ENCODE measurements at regions not wholly inside any gene's neighbourhood (a gene's known extent, or its start where the extent isn't known, plus 50 kb on each side); places are given as distances from the start of the nearest gene placed in this dataset.
"Not testable (repeated sequence)": the region's sequence is repeated elsewhere in the genome, so short reads cannot be mapped to it uniquely, and the experiment has no call there.

DNA sequence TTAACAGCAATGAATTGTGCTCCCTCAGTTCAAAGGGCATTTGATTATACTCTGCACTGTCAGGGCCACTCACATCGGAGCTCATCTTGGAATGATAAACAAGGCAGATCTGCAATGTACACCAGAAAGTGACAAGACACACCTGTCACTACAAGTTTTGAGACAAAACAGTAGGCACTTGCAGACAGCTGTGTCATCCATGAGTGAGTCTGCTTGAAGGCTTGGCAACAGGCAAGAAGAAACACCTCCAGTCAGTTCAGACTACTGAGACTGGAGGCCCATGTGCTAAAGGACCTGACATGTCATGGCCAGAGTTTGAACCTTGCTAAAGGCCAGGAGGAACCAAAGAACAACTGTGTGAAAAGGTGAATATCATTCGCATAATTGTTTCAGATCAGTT, 354.5 kb downstream of the CEP170 start:
- not testable (repeated sequence) for DNase-seq

DNA sequence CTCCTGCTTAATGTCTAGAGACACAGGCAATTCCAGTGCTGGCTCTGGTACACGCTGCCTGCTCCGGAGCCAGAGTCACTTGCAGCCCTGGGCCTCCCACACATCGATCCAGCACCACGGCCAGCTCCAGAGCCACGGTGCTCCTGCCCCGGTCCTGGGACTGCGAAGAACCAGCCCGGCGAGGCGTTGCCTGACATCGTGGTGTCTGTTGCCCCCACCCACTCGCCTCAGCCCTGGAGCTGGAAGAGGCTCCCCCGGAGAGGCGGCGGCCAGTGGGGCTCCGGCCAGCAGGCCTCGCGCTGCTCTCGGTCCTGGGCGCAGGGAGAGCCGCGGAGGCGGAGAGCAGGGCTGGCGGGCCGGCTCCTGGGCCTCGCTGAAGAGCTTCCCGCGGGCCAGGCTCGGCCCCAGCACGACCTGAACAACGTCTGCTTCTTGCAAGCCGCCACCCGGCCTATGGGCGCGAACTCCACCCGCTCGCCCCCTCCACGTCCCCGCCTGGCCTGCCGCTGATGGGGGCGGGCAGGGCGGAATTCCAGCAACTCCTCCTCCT, 364.8 kb downstream of the CEP170 start:
- no peak for DNase-seq

DNA sequence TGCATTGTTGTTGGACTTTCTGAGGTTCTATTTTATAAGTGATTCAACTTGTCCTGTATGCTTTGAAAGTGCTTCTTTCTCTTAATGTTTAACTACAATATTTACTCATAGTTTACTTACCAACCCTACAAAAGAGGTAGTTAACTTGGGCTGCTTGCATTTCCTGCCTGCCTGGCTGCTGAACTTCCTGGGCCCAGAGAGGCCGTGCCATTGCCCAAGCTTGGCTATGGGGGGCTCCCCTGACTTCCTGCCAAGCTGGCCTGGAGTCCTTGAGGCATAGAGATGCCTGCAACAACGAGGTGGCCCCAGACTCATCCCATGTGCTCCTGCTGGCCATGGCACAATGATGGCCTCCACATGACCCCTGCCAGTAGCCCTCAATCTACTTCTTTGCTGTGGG, 361.6 kb upstream of the PLD5 start:
- no peak for DNase-seq

DNA sequence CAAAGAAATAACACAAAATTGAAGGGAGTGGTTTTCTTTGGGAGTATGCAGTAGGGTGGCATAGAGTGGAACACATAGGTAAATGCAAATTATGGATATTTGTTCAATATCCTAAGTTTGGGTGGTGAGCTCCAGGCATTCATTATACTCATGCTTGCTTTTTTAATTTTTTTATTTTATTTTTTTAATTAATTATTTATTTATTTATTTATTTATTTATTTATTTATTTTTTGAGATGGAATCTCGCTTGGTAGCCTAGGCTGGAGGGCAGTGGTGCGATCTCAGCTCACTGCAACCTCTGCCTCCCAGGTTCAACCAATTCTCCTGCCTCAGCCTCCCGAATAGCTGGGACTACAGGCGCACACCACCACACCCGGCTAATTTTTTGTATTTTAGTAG, 355.5 kb upstream of the PLD5 start:
- not testable (repeated sequence) for DNase-seq

DNA sequence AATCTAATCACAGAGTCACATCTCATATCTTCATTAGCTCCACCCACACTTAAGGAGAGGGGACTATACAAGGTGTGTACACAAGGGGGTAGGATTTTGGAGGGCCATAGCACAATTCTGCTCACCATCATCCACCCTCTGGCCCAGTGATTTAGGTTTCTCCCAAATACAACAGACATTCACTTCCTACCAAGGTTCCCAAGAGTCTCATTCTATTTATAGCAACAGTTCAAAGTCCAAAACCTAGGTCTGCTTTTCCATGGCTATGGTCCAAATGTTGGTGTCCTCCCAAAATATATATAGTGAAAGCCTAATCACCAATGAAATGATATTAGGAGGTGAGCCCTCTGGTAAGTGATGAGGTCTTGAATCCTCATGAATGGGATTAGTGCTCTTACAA, 353.2 kb upstream of the PLD5 start:
- no peak for DNase-seq

DNA sequence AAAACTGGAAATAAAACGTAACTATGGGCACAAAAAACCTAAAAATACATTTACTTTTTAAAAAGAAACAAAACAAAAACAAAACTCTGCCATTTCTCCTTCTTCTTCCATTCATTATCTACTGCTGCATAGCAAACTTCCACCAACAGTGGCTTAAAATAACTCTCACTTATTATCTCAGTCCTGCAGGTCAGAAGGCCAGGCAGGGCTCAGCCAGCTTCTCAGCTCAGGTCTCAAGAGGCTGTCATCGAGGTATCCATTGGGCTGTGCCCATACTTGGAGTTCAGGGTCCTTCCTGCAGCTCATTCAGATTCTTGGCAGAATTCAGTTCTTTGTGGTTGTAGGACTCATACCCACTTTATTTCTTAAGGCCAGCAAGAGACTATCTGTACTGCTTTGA, 352.7 kb upstream of the PLD5 start:
- no peak for DNase-seq

DNA sequence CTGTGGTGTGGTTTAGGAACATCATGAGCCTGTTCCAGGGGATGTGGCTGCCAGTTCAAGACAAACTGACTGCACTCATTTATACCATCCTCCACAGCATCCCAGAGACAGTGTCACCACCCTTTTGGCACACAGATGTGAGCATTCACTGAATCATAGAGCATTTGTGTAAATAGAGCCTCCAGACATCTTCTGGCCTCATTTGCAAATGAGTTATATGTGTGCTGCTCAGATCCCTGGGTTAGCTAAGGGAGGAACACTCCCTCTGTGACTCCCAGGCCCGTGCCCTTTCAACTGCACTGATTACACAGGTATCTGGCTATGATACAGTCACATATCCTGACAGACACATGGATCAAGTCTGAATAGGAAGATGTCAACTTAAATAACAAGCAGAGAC, 351.5 kb upstream of the PLD5 start:
- no peak for DNase-seq

DNA sequence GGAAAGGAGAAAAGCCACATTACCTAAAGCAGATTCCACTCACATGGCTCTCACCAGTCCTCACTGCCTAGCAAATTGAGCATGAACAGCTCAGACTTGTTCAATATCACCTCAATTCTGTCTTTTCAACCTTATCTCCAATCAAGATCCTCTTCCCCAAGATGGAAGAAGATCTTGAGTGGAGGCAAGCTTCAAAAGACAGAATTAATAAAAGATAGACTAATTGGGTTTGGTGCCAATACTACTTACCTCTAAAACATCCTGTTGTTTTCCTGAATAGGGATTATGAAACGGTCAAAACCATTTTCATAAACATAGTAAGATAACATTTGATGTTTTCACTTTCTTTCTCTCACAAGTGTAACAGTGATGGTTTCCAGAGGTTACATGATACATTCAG, 349.2 kb upstream of the PLD5 start:
- DNase-seq, result no peak

DNA sequence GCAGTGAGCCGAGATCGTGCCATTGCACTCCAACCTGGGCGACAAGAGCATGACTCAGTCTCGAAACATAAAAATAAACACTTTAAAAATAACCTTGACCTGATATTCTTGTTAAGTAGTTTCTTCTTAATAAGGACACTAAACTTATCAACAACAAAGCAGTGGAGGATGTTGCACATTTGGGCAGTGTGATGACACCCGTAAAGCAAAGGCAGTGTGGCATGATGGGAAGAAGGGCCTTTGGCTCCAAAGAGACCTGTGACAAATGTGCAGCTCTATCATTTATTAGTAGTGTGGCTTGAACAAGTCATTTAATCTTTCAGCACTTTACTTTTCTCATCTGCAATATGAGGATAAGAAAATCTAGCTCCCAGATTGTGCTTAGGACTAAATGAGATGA, 348.0 kb upstream of the PLD5 start:
- DNase-seq, result no peak

DNA sequence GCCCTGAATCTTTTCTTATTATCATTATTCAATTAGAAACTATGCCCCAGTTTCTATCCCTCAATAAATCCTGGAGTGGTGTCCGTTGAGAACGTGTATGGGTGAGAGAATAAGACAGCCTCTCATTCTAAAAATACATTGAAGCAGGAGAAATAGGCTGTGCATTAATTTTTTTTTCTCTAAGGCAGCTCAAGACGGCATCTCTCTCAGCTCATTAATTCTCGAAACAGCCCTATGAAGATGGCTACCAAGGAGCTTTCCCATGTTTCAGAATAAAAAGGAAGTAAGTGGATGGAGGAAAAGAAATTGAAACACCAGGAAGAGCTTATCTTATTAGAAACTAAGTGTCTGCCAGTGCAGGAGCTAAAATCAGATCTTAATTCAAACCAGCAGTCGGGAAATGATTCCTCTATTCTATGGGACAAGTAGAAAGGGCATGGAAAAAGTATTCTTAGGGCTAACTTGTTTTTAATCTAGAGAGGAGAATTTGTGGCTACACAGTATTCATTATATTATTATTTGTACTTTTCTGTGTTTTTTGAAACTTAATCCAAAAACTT, 347.1 kb upstream of the PLD5 start:
- no peak for DNase-seq

DNA sequence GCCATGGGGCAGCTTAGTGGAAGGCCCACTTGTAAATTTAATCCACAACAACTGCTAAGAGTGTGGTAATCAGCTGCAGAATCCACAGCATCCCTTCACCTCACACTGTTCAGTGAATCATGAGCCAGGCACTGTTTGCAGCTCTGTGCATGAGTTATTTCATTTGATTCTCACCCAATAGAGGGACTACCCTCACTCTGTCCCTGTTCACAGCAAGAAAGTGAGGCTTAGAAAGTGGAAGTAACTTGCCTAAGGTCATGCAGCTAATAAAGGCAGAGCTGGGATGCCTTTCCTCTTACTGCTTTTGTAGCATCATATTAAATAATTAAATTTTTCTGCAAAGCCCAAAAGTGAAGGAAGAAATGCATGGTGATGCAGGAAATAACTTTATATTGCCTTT, 346.5 kb upstream of the PLD5 start:
- no peak for DNase-seq

DNA sequence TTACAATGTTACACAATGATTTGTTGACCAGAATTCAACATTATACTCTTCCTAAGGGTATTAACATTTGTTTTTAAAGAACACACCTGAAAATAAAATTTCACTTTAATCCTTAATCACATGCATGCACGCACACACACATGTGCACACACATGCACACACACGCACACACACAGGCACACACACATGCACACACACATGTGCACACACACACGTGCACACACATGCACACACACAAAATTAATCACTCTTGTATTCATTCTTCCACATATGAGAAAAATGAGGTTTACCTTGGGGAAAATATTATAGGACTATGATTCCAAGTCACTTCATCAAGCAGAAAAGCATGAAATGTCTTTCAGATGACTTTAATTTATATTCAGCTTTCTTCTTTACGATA, 331.8 kb upstream of the PLD5 start:
- no peak for DNase-seq

DNA sequence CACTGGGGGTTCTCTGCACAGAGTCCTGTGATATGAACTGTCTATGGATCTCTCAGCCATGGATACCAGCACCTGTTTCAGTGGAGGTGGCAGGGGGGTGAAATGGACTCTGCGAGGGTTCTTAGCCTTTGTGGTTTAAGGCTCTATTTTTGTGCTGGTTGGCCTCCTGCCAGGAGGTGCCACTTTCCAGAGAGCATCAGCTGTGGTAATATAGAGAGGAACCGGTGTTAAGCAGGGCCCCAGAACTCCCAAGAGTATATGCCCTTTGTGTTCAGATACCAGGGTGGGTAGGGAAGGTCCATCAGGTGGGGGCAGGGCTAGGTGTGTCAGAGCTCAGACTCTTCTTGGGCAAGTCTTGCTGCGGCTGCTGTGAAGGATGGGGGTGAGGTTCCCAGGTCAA, 330.0 kb upstream of the PLD5 start:
- no peak for DNase-seq

DNA sequence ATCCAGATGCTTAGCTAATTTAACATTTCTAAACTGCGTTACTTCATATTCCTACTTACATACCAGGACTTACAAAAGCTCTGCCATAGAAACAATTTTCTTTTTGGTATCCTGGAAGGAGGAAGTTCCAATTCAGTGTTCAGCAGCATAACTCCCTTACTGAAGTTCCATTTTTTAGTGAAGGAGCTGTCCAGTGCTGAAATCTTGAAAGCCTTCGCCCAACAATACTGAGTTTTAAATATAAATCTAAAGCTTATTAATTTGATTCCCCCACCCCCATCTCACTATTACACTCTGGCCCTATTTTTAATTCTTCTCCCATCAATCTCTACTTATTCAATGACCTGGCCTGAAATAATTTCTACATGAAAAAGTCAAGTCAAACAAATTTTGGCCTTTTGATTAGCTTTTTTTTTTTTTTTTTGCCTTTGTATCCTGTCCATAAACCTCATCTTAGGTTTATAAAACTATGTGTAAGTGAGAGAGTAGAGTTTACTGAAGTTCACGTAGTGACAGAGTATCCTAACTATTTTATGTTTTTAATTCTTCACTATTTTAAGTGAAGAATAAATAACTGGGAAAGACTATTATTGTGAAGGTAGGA, 323.0 kb upstream of the PLD5 start:
- no peak for DNase-seq

DNA sequence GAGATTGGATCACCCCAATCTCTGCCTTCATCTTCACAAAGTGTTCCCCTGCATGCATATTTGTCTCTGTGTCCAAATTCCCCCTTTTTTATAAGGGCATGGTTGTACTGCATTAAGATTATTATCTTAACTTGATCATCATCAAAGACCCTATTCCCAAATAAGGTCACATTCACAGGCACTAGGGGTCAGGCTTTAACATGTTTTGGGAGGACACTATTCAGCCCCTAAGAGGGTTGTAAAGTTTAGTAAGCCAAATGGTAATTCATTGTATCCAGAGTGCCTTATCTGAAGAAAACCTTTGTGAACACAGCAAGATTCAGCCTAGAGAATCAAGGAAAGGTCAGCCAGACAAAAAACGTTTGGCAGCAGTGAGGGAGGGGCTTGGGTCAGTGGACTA, 317.6 kb upstream of the PLD5 start:
- DNase-seq, result no peak

DNA sequence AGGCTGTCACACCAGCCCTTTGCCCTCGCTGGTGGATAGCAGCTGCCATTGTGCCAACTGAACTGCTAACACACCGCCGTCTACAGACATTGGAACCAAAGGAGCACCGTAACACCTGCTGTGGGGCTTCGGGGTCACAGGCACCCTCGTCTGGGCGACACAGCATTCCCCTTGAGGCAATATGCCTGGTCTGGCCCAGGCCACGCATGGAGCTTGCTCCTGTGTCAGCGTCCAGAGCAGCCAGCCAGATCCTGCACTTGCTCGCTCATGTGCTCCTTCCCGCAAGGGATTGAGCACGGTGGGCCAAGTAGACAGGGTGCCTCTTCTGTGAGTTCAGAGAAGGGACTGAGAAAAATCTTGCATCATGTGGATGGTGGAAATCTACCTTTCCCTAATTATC, 314.6 kb upstream of the PLD5 start:
- DNase-seq, result no peak

DNA sequence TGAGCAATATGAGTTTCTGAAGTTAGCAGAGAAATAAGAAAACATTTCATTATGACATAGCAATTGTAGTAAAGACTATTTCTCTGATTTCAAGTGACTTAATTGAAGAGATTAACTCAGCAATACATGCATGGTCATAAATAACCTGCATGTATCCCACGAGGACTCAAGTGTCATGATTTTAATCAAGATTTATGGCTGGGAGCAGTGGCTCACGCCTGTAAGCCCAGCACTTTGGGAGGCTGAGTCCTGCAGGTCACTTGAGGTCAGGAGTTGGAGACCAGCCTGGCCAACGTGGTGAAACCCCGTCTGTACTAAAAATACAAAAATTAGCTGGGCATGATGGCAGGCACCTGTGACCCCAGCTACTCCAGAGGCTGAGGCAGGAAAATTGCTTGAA, 311.9 kb upstream of the PLD5 start:
- no peak for DNase-seq

DNA sequence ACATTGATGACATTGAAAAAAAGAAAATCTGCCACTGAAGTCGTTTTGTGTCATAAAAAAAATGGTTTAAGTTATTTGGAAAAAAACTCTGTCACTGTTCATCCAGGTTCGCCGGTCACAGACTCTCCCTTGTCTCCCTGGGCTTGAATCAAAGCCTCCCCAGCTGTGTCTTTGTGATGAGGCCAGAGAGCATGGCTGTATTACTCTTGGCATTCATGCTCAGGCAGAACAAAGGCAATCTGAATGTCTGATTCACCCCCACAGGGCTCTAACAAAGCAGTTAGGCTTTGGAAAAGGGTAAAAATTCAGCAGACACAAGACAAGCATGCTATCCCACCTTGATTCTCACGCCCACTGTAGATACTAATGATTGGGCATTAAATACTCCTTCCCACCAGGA, 304.3 kb upstream of the PLD5 start:
- no peak for DNase-seq

DNA sequence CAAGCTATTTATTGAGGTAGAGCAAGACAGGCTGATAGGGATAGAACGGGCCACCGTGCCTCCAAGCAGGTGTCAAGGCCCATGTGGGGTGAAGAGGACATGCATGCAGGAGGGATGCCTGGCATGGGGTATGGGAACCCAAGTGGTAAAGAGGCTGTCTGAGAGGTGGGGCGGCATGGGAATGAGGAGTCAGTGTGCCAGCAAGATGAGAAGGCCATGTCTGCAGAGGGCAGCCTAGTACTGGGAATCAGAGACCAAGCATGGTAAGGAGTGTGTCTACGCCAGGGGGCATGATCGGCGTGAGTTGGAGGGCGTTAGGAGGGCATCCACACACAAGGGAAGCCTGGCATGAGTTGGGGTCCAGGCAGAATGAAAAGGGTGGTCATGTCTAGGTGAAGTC, 303.7 kb upstream of the PLD5 start:
- DNase-seq, result no peak

DNA sequence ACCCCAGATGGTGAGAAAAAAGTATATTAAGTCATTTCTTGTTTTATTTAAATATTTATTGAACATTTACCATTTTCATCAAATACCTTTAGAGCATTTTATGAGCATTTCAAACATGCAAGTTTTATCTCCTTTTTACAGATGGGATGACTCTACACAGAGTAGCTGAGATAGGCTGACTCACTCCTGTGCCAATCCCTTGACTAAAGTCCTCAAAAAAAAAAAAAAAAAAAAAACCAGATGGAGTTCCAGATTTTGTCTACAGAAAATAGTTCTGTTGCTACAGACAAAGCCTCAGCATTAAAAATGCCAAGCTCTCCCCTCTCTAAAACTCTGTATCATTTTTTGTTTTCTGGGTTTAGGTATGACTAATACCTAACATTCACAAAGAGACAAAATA, 303.0 kb upstream of the PLD5 start:
- peak; percentile 15 for DNase-seq

DNA sequence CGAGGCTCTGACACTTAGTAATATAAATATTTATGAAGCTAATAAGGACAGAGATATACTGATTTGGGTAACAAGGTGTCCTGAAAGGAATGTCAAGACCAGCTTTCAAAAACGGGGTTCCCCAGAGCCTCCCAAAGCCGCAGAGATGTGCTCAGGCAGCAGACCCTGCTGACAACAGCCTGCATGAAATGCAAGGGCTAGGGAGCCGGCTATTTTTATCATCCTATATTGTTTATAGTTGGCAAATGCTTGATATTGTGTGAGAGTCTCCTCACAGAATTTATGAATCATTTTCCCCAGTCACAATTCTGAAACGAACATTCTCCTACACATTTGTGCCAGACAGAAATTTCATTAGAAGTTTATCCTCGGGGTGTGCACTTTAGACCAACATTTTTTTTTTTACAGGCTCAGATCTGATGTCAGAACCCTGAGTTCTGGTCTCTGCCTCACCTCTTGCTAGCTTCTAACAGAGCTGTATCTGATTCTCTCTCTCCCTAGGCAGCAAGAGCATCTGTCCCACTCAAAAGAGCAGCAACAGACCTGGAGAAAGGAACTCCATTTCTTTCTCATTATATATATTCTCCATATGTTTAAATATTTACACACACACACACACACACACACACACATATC, 302.3 kb upstream of the PLD5 start:
- peak; percentile 14 for DNase-seq

DNA sequence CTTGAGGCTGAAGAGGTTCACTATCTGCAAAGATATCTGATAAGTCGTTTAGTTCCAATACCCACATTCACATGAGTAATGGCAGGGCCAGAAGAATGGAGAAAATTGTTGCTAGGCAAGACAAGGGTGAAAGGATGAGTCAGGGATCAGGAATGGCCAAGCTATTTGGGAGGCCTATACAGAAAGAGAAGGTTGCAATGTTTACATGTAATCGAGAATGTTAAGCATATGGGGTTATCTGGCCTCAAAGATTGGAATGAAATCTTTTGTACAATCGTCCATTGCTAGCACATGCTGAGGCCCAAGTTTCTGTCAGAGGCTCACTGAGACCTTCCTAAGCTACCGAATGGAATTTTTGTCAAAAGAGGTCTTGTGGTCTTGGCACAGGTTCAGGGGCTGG, 299.9 kb upstream of the PLD5 start:
- peak; percentile 43 for DNase-seq

DNA sequence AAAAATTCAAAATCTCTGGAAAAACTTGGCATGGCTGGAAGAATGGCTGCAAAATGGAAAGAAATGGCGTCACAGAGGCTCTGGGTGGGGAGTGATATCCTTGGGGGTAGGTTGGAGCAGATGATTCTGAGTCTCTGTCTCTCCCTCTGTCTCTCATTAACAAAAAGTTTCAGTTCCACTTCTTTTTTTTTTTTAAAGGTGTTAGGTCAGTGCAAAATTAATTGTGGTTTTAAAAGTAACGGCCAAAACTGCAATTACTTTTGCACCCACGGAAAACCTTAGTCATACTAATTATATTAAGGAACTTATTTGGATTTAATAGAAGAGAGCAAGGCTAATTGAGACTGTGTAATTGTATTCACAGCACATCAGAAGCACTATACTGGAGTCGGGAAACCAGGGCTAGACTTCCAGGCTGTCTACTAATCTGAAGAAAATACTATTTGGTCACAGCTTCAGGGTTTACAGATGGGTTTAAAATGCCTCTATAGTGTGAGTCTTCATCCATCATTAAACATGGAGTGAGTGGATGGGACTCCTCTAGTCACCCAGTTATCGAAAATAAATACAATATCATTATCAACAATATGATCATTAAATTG, 289.1 kb upstream of the PLD5 start:
- DNase-seq, result no peak

DNA sequence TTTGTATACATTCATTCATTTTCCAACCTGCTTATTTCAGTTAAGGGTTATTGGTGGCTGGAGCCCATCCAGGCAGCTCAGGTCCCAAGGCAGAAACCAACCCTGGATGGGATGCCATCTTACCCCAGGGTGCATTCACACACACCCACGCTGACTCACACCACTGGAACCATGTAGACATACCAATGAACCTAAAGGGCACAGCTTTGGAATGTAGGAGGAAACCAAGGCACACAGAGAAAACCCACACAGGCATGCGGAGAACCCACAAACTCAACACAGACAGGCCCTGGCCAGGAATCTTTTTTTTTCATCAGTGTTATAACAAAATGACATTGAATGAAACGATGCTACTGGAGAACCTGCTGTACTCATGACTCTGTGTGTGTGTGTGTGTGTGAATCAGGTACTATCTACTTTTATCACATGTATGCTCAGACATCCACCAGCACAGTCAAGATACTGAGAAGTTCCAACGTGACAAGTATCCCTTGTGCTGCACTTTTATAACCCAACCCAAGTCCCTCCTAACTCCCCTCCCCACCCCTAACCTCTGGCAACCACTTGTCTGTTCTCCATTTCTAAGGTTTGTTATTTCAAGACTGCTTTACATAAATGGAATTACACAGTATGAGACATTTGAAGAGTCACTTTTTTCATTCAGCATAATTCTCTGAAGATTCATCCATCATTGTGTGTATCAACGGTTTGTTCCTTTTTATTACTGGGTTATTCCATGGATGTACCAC, 286.8 kb upstream of the PLD5 start:
- peak; percentile 16 for DNase-seq

Measured in fibroblast of upper back skin (primary cell).